Neural progenitor cell (in vitro differentiated cells): ENCODE measurements at regions not wholly inside any gene's neighbourhood (a gene's known extent, or its start where the extent isn't known, plus 50 kb on each side); places are given as distances from the start of the nearest gene placed in this dataset.

Source experiments
- DNase-seq: peaks from one replicate; pipeline ENCODE4 v3.0.0-alpha.2; 2016; ENCODE audit warnings: low spot score
- H2AFZ ChIP-seq: fragments of 200-600 bp; sonication (generic); replicated peaks from 2 replicates; pipeline ENCODE4 v1.6.1; 2016; ENCODE audit warnings: antibody characterized with exemption
- H3F3A ChIP-seq: fragments of 200-600 bp; sonication (generic); 2 replicates; pipeline ENCODE4 v1.6.1; 2016; ENCODE audit warnings: antibody characterized with exemption, low read depth
- H3K27ac ChIP-seq: fragments of 200-600 bp; sonication (generic); 2 replicates; pipeline ENCODE4 v1.5.1; 2016; ENCODE audit warnings: mild to moderate bottlenecking
- H3K27me3 ChIP-seq: fragments of 200-600 bp; sonication (generic); 2 replicates; pipeline ENCODE4 v1.6.1; 2016; ENCODE audit warnings: mild to moderate bottlenecking, moderate library complexity
- H3K36me3 ChIP-seq: fragments of 200-600 bp; sonication (generic); 2 replicates; pipeline ENCODE4 v1.5.1; 2016
- H3K4me1 ChIP-seq: fragments of 200-600 bp; sonication (generic); 2 replicates; pipeline ENCODE4 v1.6.1; 2016; ENCODE audit warnings: mixed run types
- H3K4me2 ChIP-seq: fragments of 200-600 bp; sonication (generic); 2 replicates; pipeline ENCODE4 v1.6.1; 2016
- H3K4me3 ChIP-seq: fragments of 200-600 bp; sonication (generic); 2 replicates; pipeline ENCODE4 v1.5.1; 2016
- H3K79me2 ChIP-seq: fragments of 200-600 bp; sonication (generic); 2 replicates; pipeline ENCODE4 v1.6.1; 2016; ENCODE audit warnings: low read depth
- H3K9ac ChIP-seq: fragments of 200-600 bp; sonication (generic); 2 replicates; pipeline ENCODE4 v1.6.1; 2016
- H3K9me3 ChIP-seq: fragments of 200-600 bp; sonication (generic); 2 replicates; pipeline ENCODE4 v1.5.1; 2016; ENCODE audit warnings: low read depth
- H4K20me1 ChIP-seq: fragments of 200-600 bp; sonication (generic); 2 replicates; pipeline ENCODE4 v1.6.1; 2016; ENCODE audit warnings: low read depth
- H3K27ac Mint-ChIP-seq: 3 replicates; pipeline ENCODE4 v1.8.0; 2021; ENCODE audit warnings: mixed read lengths
- H3K27me3 Mint-ChIP-seq: 2 replicates; pipeline ENCODE4 v1.8.0; 2022; ENCODE audit warnings: low read depth, mild to moderate bottlenecking, inconsistent platforms, moderate library complexity, mixed read lengths; ENCODE audit not compliant: insufficient read depth
- H3K36me3 Mint-ChIP-seq: 3 replicates; pipeline ENCODE4 v1.8.0; 2021; ENCODE audit warnings: mixed read lengths
- H3K4me1 Mint-ChIP-seq: 3 replicates; pipeline ENCODE4 v1.8.0; 2021; ENCODE audit warnings: mixed read lengths
- H3K4me3 Mint-ChIP-seq: 3 replicates; pipeline ENCODE4 v1.8.0; 2021; ENCODE audit warnings: mild to moderate bottlenecking, moderate library complexity, mixed read lengths
- H3K9me3 Mint-ChIP-seq: 3 replicates; pipeline ENCODE4 v1.8.0; 2020; ENCODE audit warnings: mixed read lengths
- CTCF ChIP-seq: fragments of 200-600 bp; sonication (generic); IDR thresholded peaks from 2 replicates; pipeline ENCODE4 v1.5.1; 2017; ENCODE audit warnings: antibody characterized with exemption, mild to moderate bottlenecking
- EZH2 ChIP-seq: fragments of 200-600 bp; sonication (generic); IDR thresholded peaks from 2 replicates; pipeline ENCODE4 v1.6.1; 2017; ENCODE audit warnings: antibody characterized with exemption, mild to moderate bottlenecking, moderate library complexity
- EZH2phosphoT487 ChIP-seq: fragments of 200-600 bp; sonication (generic); IDR thresholded peaks from 2 replicates; pipeline ENCODE4 v1.6.1; 2017; ENCODE audit warnings: antibody characterized with exemption

DNA sequence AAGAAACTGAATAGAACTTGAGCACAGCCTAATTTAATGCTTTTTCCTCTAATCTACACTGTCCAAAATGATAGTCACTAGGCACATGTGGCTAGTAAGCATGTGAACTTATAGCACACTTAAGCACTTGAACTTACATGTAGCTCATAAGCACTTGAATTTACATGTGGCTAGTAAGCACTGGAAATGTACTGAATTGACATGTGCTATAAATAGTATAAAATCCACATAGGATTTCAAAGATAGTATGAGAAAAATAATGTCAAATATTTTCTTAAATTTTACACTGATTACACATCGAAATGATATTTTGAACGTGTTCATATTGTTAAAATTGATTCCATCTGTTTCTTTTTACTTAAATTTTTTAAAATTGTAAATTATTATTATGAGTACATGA lies 167.3 kb downstream of the CARTPT start:
- no peak overlapping the region for H3K4me3 Mint-ChIP-seq
- Histone ChIP-seq H3K27me3 (no peaks in the 10 kb centered on the region), H3K9ac (no peak overlapping the region), H3K9me3 (no peaks in the 10 kb centered on the region), H3K4me3 (no peak overlapping the region), H3K4me2 (no peak overlapping the region), H3K4me1 (no peaks in the 10 kb centered on the region), H3K79me2 (no peaks in the 10 kb centered on the region), H4K20me1 (no peaks in the 10 kb centered on the region), H3K27ac (no peak overlapping the region), H3F3A (no peaks in the 10 kb centered on the region), H2AFZ (no peak overlapping the region), H3K36me3 (no peaks in the 10 kb centered on the region)
- H3K9me3 Mint-ChIP-seq: no peaks in the 10 kb centered on the region
- peaks cover 11% of the 10 kb centered on the region for H3K27me3 Mint-ChIP-seq
- no peak overlapping the region for H3K27ac Mint-ChIP-seq
- no peaks in the 10 kb centered on the region for H3K36me3 Mint-ChIP-seq
- DNase-seq: no peak
- H3K4me1 Mint-ChIP-seq: peaks cover 4% of the 10 kb centered on the region
- TF ChIP-seq CTCF (no peak), EZH2phosphoT487 (no peak), EZH2 (no peak)

- TF ChIP-seq EZH2phosphoT487 (no peak), CTCF (no peak), EZH2 (no peak)
- Histone ChIP-seq H3K4me3 (no peak overlapping the region), H3K9me3 (no peaks in the 10 kb centered on the region), H2AFZ (peak overlapping the region; percentile 92), H3K36me3 (no peaks in the 10 kb centered on the region), H3K4me1 (peaks cover 4% of the 10 kb centered on the region), H3K4me2 (no peak overlapping the region), H3K9ac (no peak overlapping the region), H4K20me1 (no peaks in the 10 kb centered on the region), H3K79me2 (no peaks in the 10 kb centered on the region), H3K27me3 (no peaks in the 10 kb centered on the region), H3F3A (no peaks in the 10 kb centered on the region), H3K27ac (no peak overlapping the region)
- peaks cover 6% of the 10 kb centered on the region for H3K4me1 Mint-ChIP-seq
- no peaks in the 10 kb centered on the region for H3K36me3 Mint-ChIP-seq
- DNase-seq: peak; percentile 54
- H3K4me3 Mint-ChIP-seq: no peak overlapping the region
- peaks cover 11% of the 10 kb centered on the region for H3K27me3 Mint-ChIP-seq
- no peak overlapping the region for H3K27ac Mint-ChIP-seq
- no peaks in the 10 kb centered on the region for H3K9me3 Mint-ChIP-seq
Observed at GRCh38 chr5:71887680-71888079, 168.6 kb downstream of the CARTPT start.

DNA sequence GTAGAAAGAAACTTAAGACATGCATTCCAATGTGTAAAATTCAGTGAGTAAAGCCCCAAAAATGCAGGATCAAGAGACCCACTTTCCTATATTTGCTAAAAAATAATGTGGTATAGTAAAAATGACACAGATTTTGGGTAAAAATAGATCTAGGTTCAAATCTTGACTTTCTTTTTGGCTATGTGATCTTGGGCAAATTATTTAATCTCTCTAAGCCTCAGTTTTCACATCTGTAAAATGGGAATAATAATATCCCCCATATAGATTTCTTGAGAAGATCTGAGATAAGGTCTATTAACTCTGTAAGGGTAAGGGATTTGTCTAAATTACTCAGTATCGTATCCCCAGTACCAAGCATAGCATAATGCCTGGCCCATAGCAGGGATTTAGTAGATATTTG lies 172.3 kb downstream of the CARTPT start:
- Mint-ChIP-seq H3K27me3 (peaks cover 7% of the 10 kb centered on the region), H3K9me3 (no peaks in the 10 kb centered on the region), H3K4me1 (peaks cover 2% of the 10 kb centered on the region), H3K36me3 (no peaks in the 10 kb centered on the region), H3K27ac (no peak overlapping the region), H3K4me3 (no peak overlapping the region)
- no peak overlapping the region for H2AFZ ChIP-seq
- no peak for DNase-seq
- no peaks in the 10 kb centered on the region for H3K9me3 ChIP-seq
- no peak overlapping the region for H3K9ac ChIP-seq
- H3F3A ChIP-seq: no peaks in the 10 kb centered on the region
- no peak overlapping the region for H3K4me2 ChIP-seq
- no peak overlapping the region for H3K4me3 ChIP-seq
- H3K27me3 ChIP-seq: no peaks in the 10 kb centered on the region
- H3K79me2 ChIP-seq: no peaks in the 10 kb centered on the region
- peaks cover 5% of the 10 kb centered on the region for H3K4me1 ChIP-seq
- TF ChIP-seq EZH2phosphoT487 (no peak), CTCF (no peak), EZH2 (no peak)
- no peaks in the 10 kb centered on the region for H3K36me3 ChIP-seq
- H3K27ac ChIP-seq: no peak overlapping the region
- H4K20me1 ChIP-seq: no peaks in the 10 kb centered on the region

- DNase-seq: peak; percentile 20
- no peaks in the 10 kb centered on the region for H3K9me3 ChIP-seq
- no peaks in the 10 kb centered on the region for H3K79me2 ChIP-seq
- no peaks in the 10 kb centered on the region for H3K36me3 ChIP-seq
- H3K4me3 Mint-ChIP-seq: no peak overlapping the region
- H3K27me3 Mint-ChIP-seq: peaks cover 7% of the 10 kb centered on the region
- H3K36me3 Mint-ChIP-seq: no peaks in the 10 kb centered on the region
- no peaks in the 10 kb centered on the region for H4K20me1 ChIP-seq
- no peak overlapping the region for H3K9ac ChIP-seq
- H3K4me1 ChIP-seq: peaks cover 5% of the 10 kb centered on the region
- H3F3A ChIP-seq: no peaks in the 10 kb centered on the region
- no peaks in the 10 kb centered on the region for H3K9me3 Mint-ChIP-seq
- H3K4me1 Mint-ChIP-seq: peaks cover 2% of the 10 kb centered on the region
- no peak overlapping the region for H3K4me2 ChIP-seq
- no peak overlapping the region for H2AFZ ChIP-seq
- no peak overlapping the region for H3K27ac Mint-ChIP-seq
- H3K27ac ChIP-seq: no peak overlapping the region
- no peaks in the 10 kb centered on the region for H3K27me3 ChIP-seq
- no peak overlapping the region for H3K4me3 ChIP-seq
- TF ChIP-seq EZH2phosphoT487 (no peak), EZH2 (no peak), CTCF (no peak)
Observed at GRCh38 chr5:71891856-71892255, 172.8 kb downstream of the CARTPT start.
